HG03457 (cell line): ENCODE measurements at regions not wholly inside any gene's neighbourhood (a gene's known extent, or its start where the extent isn't known, plus 50 kb on each side); places are given as distances from the start of the nearest gene placed in this dataset.

ENCODE experiments used
- ATAC-seq: cut with Tn5 transposase; IDR thresholded peaks from one replicate; pipeline ENCODE4 v1.9.1; 2021; ENCODE audit warnings: moderate number of reproducible peaks; ENCODE audit not compliant: unreplicated experiment

- ATAC-seq: no peak
These were observed 136.6 kb downstream of the PIK3R1 start for GRCh38 chr5:68352166-68352565.

- ATAC-seq: no peak
These were observed 138.0 kb downstream of the PIK3R1 start for GRCh38 chr5:68353605-68354004.

GRCh38 chr5:68354315-68354714 lies 138.8 kb downstream of the PIK3R1 start:
- ATAC-seq: no peak

GRCh38 chr5:68356216-68356615 lies 140.7 kb downstream of the PIK3R1 start:
- ATAC-seq: no peak

- ATAC-seq: no peak
These were observed 141.1 kb downstream of the PIK3R1 start for GRCh38 chr5:68356623-68357022.

- no peak for ATAC-seq
These were observed 144.1 kb downstream of the PIK3R1 start for GRCh38 chr5:68359699-68360098.

GRCh38 chr5:68362331-68362730 lies 146.8 kb downstream of the PIK3R1 start:
- ATAC-seq: no peak

- no peak for ATAC-seq
These were observed 150.3 kb downstream of the PIK3R1 start for GRCh38 chr5:68365889-68366288.

- ATAC-seq: no peak
These were observed 151.7 kb downstream of the PIK3R1 start for GRCh38 chr5:68367287-68367686.

GRCh38 chr5:68367717-68368116 lies 152.2 kb downstream of the PIK3R1 start:
- ATAC-seq: no peak

- no peak for ATAC-seq
These were observed 152.9 kb downstream of the PIK3R1 start for GRCh38 chr5:68368311-68369022.

- ATAC-seq: no peak
These were observed 153.4 kb downstream of the PIK3R1 start for GRCh38 chr5:68369023-68369359.

- ATAC-seq: no peak
These were observed 154.0 kb downstream of the PIK3R1 start for GRCh38 chr5:68369457-68370125.

GRCh38 chr5:68370196-68370595 lies 154.6 kb downstream of the PIK3R1 start:
- ATAC-seq: no peak

GRCh38 chr5:68371607-68372006 lies 156.1 kb downstream of the PIK3R1 start:
- no peak for ATAC-seq

GRCh38 chr5:68372161-68372560 lies 156.6 kb downstream of the PIK3R1 start:
- ATAC-seq: no peak

- no peak for ATAC-seq
These were observed 157.5 kb downstream of the PIK3R1 start for GRCh38 chr5:68373050-68373449.

- ATAC-seq: no peak
These were observed 159.4 kb downstream of the PIK3R1 start for GRCh38 chr5:68374796-68375518.

GRCh38 chr5:68375540-68375939 lies 160.0 kb downstream of the PIK3R1 start:
- no peak for ATAC-seq

- ATAC-seq: no peak
These were observed 161.4 kb downstream of the PIK3R1 start for GRCh38 chr5:68376935-68377334.

GRCh38 chr5:68377733-68378132 lies 162.2 kb downstream of the PIK3R1 start:
- no peak for ATAC-seq

- peak; percentile 66 for ATAC-seq
These were observed 162.8 kb downstream of the PIK3R1 start for GRCh38 chr5:68378204-68378820.
